Loucy (cell line): ENCODE measurements at regions not wholly inside any gene's neighbourhood (a gene's known extent, or its start where the extent isn't known, plus 50 kb on each side); places are given as distances from the start of the nearest gene placed in this dataset.
"Not testable (repeated sequence)": the region's sequence is repeated elsewhere in the genome, so short reads cannot be mapped to it uniquely, and the experiment has no call there.

Experiments
- CTCF ChIP-seq: fragments of 200-600 bp; sonication (generic); conservative IDR thresholded peaks from 2 replicates; pipeline ENCODE4 v1.5.1; 2014; ENCODE audit warnings: mild to moderate bottlenecking, antibody characterized with exemption, low read length
- EZH2phosphoT487 ChIP-seq: fragments of 200-600 bp; IDR thresholded peaks from 2 replicates; pipeline ENCODE4 v1.6.1; 2018; ENCODE audit warnings: antibody characterized with exemption, mild to moderate bottlenecking, moderate library complexity, borderline replicate concordance

GRCh38 chr1:148363979-148364378 is 119.1 kb downstream of the PPIAL4G start:
- TF ChIP-seq CTCF, EZH2phosphoT487: not testable (repeated sequence)
